Myocyte (in vitro differentiated cells): ENCODE measurements at regions not wholly inside any gene's neighbourhood (a gene's known extent, or its start where the extent isn't known, plus 50 kb on each side); places are given as distances from the start of the nearest gene placed in this dataset.
"Not testable (repeated sequence)": the region's sequence is repeated elsewhere in the genome, so short reads cannot be mapped to it uniquely, and the experiment has no call there.

Source experiments
- DNase-seq: peaks from one replicate; pipeline ENCODE4 v3.0.0-alpha.2; 2012; ENCODE audit warnings: low read depth

DNA sequence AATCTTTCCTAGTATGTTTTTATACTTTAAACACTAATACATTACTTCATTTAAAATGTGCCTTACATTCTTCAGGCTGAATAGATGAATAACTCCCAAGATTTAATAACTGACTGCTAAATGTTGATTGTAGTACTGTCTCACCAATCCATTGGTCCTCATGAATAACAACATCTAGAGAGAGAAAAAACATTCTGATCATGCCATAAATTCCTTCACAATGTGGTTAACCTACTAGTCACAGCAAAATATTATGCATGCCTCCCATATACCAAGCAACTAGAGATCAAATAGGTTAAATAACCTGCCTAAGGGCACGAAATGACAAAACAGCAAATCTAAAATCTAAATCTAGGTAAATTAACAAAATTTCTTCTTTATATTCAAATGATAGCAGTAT is 66.2 kb downstream of the SYT15 start:
- DNase-seq = not testable (repeated sequence)

DNA sequence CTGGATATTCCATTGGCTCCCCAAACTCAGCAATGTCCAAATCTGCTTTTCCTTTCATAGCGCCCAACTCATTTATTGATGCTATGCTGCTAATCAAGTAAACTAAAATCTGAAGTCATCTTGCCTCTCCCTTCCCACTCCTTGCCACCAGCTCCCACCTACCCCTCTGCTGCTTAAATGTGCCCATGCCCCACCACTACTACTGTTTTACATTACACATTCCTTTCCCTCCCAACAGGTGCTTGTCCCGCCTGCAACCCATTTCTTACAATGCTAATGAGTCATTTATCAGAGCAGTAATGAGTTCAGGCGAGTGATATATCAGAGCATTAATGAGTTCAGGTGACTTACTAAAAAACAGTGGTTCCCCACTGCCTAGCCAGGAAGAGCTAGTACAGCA is 67.2 kb downstream of the SYT15 start:
- not testable (repeated sequence) for DNase-seq

GRCh38 chr10:46650967-46651366 is 72.0 kb downstream of the SYT15 start:
- DNase-seq = not testable (repeated sequence)

DNA sequence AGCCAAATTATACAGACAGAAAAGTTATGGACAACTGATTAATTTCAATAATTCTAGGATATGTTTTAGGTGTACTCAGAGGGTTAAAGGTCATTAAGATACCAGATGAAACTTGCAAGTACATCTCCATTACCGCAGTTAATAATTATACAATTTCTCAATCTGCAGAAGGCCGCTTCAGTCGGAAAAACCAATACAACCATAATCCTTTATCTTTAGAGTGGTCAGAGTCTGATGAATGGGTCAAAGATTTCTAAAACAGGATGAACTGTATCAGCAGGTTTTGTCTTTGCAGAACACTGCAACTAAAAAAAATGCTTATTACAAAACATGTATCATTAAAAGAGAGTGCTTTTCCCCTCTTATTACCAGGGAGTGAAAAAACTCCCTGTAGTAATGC is 78.5 kb downstream of the SYT15 start:
- DNase-seq = not testable (repeated sequence)

- DNase-seq = not testable (repeated sequence)
Measured at GRCh38 chr10:46660027-46660834, 81.3 kb downstream of the SYT15 start.

- not testable (repeated sequence) for DNase-seq
Measured at GRCh38 chr10:46660835-46661164, 81.9 kb downstream of the SYT15 start.

DNA sequence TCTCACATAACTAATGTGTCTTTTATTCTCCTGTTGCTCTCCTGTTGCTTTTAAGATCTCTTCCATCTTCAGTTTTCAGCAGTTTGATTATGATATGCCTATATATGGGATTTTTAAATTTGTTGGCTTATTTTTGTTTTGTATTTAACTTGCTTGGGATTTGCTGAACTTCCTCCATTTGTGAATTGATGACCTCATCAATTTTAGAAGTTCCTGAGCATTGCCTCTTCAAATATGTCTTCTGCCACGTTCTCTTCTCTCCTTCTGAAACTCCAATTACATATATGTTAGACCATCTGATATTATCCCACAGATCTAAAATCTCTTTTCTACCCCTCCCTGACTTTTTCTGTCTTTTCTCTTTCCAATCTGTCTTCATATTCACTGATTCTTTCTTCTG is 86.6 kb downstream of the SYT15 start:
- not testable (repeated sequence) for DNase-seq

GRCh38 chr10:46668357-46668997 is 89.5 kb downstream of the SYT15 start:
- not testable (repeated sequence) for DNase-seq

DNA sequence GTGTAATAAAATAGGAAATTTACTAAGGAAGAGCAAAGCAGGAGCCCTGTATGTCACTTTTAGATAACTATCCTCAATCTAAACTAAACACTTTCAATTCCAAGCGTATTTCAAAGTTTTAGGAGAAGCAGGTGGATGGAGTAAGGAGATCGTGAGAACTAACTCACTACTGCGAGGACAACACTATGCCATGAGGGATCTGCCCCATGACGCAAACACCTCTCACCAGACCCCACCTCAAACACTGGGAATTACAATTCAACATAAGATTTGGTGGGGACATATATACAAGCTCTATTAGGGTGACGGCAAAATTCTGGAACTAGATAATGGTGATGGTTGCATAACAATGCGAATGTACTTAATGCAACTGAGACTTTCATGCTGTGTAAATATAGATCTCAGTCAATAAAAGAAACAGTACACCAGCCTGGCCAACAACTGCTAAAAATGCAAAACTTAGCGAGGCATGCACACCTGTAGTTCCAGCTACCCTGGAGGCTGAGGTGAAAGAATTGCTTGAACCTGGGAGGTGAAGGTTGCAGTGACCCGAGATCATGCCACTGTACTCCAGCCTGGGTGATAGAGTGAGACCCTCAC is 99.0 kb downstream of the SYT15 start:
- DNase-seq = not testable (repeated sequence)

- not testable (repeated sequence) for DNase-seq
Measured at GRCh38 chr10:46691397-46691796, 112.5 kb downstream of the SYT15 start.

GRCh38 chr10:46693218-46693617 is 114.3 kb downstream of the SYT15 start:
- DNase-seq = not testable (repeated sequence)

DNA sequence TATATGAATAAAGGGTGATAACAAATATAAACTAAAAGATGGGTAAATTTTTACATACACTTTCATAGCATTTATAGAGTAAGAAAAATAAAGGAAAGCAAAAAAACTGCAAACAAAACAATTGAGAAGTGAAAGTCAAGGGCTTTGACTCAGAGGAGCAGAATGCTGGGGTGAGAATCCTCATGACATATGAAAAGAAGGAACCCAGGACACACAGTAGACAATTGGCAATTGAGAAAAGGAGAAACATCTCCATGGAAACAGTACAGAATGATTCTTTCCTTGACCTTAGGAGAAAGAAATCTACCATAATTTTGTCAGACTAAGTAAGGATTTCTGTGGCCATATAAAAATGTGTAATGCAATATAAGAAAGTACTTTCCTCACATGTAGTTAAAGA is 138.3 kb downstream of the SYT15 start:
- not testable (repeated sequence) for DNase-seq

- DNase-seq = not testable (repeated sequence)
Measured at GRCh38 chr10:46718014-46718413, 139.1 kb downstream of the SYT15 start.

GRCh38 chr10:46720386-46720785 is 141.5 kb downstream of the SYT15 start:
- peak; percentile 18 for DNase-seq

DNA sequence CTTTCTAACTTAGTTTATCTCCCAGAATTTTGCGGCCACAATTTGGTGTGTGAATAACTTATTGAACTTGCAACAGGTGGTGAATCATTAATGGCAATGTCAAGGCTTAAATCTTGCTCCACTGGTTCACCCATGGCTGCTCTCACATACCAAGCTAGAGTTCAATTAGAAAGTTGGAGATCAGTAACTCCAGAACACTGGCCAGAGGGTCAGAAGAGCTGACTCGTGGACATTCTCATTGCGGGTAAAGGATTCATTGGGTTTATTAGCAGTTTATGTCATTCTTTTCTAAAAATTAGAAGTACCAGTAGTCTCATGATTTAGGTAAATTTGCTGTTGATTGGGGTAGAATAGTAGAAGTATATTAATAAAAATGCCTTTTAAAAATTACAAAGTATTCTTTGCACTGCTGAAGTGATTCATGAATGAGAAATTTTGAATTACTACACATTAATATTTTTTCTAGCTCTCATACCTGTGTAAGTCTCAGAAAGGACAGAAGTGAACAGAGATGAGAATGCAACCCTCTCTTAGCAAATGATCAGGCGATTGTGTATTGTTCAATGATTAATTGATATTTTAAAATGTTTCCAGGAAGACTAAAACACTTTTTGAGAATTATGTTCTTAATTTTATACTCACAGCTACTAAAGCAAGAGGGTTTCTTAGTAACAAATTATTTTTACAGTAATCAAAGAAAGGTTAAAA is 142.0 kb downstream of the SYT15 start:
- DNase-seq = not testable (repeated sequence)

GRCh38 chr10:46724258-46724657 is 145.3 kb downstream of the SYT15 start:
- DNase-seq = not testable (repeated sequence)

DNA sequence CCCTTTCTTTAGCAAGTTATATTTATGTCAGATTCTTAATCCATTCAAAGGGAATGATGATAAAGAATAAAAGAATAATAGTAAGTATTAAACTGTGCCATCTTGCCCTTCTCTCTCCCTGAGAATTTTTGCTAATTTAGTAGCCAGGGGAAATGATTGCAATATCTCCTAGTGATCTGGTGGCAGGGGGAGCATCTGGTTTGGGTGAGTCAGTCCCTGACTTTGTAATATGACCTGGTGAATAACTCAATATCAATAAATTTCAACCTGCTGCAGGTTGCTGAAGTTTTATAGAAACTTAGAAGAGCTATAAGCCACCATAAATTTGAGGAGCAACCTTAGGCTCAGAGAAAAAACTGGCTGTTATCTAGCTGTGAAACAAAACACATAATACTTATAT is 149.4 kb downstream of the SYT15 start:
- DNase-seq = not testable (repeated sequence)

GRCh38 chr10:46730729-46731128 is 151.8 kb downstream of the SYT15 start:
- DNase-seq = not testable (repeated sequence)

DNA sequence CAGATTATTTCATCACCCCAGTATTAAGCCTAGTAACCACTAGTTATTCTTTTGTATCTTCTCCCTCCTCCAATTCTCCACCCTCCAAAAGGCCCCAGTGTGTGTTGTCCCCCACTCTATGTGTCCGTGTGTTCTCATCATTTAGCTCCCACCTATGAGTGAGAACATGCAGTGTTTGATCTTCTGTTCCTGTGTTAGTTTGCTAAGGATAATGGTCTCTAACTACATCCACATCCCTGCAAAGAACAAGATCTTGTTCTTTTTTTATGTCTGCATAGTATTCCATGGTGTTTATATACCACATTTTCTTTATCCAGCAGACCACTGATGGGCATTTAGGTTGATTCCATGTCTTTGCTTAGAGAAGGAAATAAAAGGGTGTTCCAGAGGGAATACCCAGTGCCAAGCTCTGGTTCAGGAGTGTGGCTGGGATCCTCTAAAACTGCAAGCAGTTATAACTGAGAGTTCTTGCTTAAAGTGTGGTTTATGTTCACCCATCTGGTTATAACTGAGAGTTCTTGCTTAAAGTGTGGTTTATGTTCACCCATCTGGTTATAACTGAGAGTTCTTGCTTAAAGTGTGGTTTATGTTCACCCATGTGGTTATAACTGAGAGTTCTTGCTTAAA is 154.8 kb downstream of the SYT15 start:
- not testable (repeated sequence) for DNase-seq

GRCh38 chr10:46734262-46734642 is 155.3 kb downstream of the SYT15 start:
- not testable (repeated sequence) for DNase-seq

DNA sequence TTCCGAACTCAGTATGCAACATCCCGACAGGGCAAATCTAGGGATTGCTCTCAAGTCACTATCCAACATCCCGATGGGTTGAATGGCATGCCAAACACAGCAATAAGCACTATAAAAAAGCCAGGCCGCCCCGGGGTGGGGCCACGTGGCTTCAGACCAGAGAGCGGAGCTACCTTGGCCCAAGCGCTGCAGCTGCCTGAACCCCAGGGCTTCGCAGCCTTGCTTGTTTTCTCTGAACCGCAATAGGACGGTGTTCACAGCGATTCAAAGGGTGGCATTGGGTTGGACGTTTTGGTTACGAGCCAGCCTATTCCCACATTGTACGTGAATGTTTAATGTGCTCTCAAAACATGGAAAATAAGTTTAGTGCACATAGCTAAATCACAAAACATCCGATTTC is 161.0 kb downstream of the SYT15 start:
- not testable (repeated sequence) for DNase-seq
